PC-3 (cell line): ENCODE measurements at regions not wholly inside any gene's neighbourhood (a gene's known extent, or its start where the extent isn't known, plus 50 kb on each side); places are given as distances from the start of the nearest gene placed in this dataset.

Source experiments
- ATAC-seq: fragments of 200-7000 bp; cut with Tn5 transposase; 2 replicates; pipeline ENCODE4 v1.9.1; 2020; ENCODE audit warnings: mild to moderate bottlenecking, moderate library complexity
- BruUV-seq: library from RNA; stranded (reverse); fragments of 400-500 nt; replicated peaks from 2 replicates; lab custom pipeline; 2021; lab: Mats Ljungman, UMichigan
- CTCF ChIA-PET: fragments of 300-600 bp; sonication (Branson Sonifier 250); formaldehyde crosslinking; loops from one replicate; lab custom pipeline; 2022; ENCODE audit warnings: antibody characterized with exemption; lab: Charles Lee
- POLR2A ChIA-PET: fragments of 300-600 bp; sonication (Branson Sonifier 250); formaldehyde crosslinking; loops from one replicate; lab custom pipeline; 2022; ENCODE audit warnings: antibody characterized with exemption; ENCODE audit not compliant: unreplicated experiment; lab: Charles Lee
- DNase-seq: peaks from one replicate; pipeline ENCODE4 v3.0.0-alpha.2; 2015
- H2AFZ ChIP-seq: fragments of 300-600 bp; sonication (generic); 2 replicates; pipeline ENCODE4 v1.6.0; 2016; ENCODE audit warnings: antibody characterized with exemption, low read length
- H3F3A ChIP-seq: fragments of 300-600 bp; sonication (generic); one replicate; pipeline ENCODE4 v1.6.0; 2017; ENCODE audit warnings: antibody characterized with exemption, low read length, control low read depth, mild to moderate bottlenecking; ENCODE audit not compliant: unreplicated experiment
- H3K27ac ChIP-seq: fragments of 300-600 bp; sonication (generic); 2 replicates; pipeline ENCODE4 v1.5.1; 2016; ENCODE audit warnings: mild to moderate bottlenecking, low read length
- H3K27me3 ChIP-seq: fragments of 300-600 bp; sonication (generic); 2 replicates; pipeline ENCODE4 v1.6.1; 2016; ENCODE audit warnings: low read length, mixed read lengths
- H3K36me3 ChIP-seq: fragments of 300-600 bp; sonication (generic); 2 replicates; pipeline ENCODE4 v1.6.1; 2016; ENCODE audit warnings: low read depth, mixed run types, low read length, mixed read lengths
- H3K4me1 ChIP-seq: fragments of 300-600 bp; sonication (generic); 2 replicates; pipeline ENCODE4 v1.5.1; 2016; ENCODE audit warnings: low read length; ENCODE audit not compliant: insufficient read depth
- H3K4me2 ChIP-seq: fragments of 300-600 bp; sonication (generic); 2 replicates; pipeline ENCODE4 v1.6.0; 2016; ENCODE audit warnings: low read length
- H3K4me3 ChIP-seq: fragments of 300-600 bp; sonication (generic); 2 replicates; pipeline ENCODE4 v1.5.1; 2016; ENCODE audit warnings: mild to moderate bottlenecking, low read length, mixed read lengths
- H3K79me2 ChIP-seq: fragments of 300-600 bp; sonication (generic); 2 replicates; pipeline ENCODE4 v1.6.1; 2017; ENCODE audit warnings: low read length, mixed read lengths
- H3K9ac ChIP-seq: fragments of 300-600 bp; sonication (generic); 2 replicates; pipeline ENCODE4 v1.6.0; 2016; ENCODE audit warnings: mild to moderate bottlenecking, low read length
- H3K9me2 ChIP-seq: fragments of 300-600 bp; sonication (generic); replicated peaks from 2 replicates; pipeline ENCODE4 v1.6.1; 2016; ENCODE audit warnings: mixed run types, low read length, mixed read lengths
- H3K9me3 ChIP-seq: fragments of 300-600 bp; sonication (generic); 2 replicates; pipeline ENCODE4 v1.6.1; 2016; ENCODE audit warnings: low read length, mixed read lengths
- H4K20me1 ChIP-seq: fragments of 300-600 bp; sonication (generic); 2 replicates; pipeline ENCODE4 v1.6.1; 2016; ENCODE audit warnings: low read length, mixed read lengths
- EZH2 ChIP-seq: fragments of 300-600 bp; sonication (generic); IDR thresholded peaks from one replicate; pipeline ENCODE4 v1.6.1; 2017; ENCODE audit warnings: antibody characterized with exemption, mild to moderate bottlenecking, low read length; ENCODE audit not compliant: unreplicated experiment
- EZH2phosphoT487 ChIP-seq: fragments of 300-600 bp; sonication (generic); IDR thresholded peaks from 2 replicates; pipeline ENCODE4 v1.6.1; 2018; ENCODE audit warnings: mild to moderate bottlenecking, antibody characterized with exemption, low read length, borderline replicate concordance
- intact Hi-C: fragments of 100-400 bp; cut with micrococcal nuclease; formaldehyde crosslinking; loops from 2 replicates; pipeline ENCODE4 v1.9.0; 2023
- TF ChIP-seq, protein P1 (sequence below): fragments of 300-600 bp; sonication (generic); conservative IDR thresholded peaks from 2 replicates; pipeline ENCODE4 v1.5.1; 2017; ENCODE audit warnings: antibody characterized with exemption, low read depth, mild to moderate bottlenecking, low read length

GRCh38 chr22:27613099-27614005, 188.2 kb downstream of the MN1 start:
- Histone ChIP-seq H2AFZ (no peak overlapping the region), H3K79me2 (no peaks in the 10 kb centered on the region), H3K9me3 (no peaks in the 10 kb centered on the region), H3K27ac (no peak overlapping the region), H3K27me3 (no peaks in the 10 kb centered on the region), H4K20me1 (no peaks in the 10 kb centered on the region), H3K9ac (no peak overlapping the region), H3F3A (no peaks in the 10 kb centered on the region), H3K4me1 (no peaks in the 10 kb centered on the region), H3K36me3 (no peaks in the 10 kb centered on the region), H3K4me2 (no peak overlapping the region), H3K9me2 (no peaks in the 10 kb centered on the region), H3K4me3 (no peak overlapping the region)
- no TSS peak for BruUV-seq
- ChIA-PET CTCF (no interaction called here), POLR2A (no interaction called here)
- TF ChIP-seq EZH2 (no peak), EZH2phosphoT487 (no peak)
- TF ChIP-seq, protein P1, sequence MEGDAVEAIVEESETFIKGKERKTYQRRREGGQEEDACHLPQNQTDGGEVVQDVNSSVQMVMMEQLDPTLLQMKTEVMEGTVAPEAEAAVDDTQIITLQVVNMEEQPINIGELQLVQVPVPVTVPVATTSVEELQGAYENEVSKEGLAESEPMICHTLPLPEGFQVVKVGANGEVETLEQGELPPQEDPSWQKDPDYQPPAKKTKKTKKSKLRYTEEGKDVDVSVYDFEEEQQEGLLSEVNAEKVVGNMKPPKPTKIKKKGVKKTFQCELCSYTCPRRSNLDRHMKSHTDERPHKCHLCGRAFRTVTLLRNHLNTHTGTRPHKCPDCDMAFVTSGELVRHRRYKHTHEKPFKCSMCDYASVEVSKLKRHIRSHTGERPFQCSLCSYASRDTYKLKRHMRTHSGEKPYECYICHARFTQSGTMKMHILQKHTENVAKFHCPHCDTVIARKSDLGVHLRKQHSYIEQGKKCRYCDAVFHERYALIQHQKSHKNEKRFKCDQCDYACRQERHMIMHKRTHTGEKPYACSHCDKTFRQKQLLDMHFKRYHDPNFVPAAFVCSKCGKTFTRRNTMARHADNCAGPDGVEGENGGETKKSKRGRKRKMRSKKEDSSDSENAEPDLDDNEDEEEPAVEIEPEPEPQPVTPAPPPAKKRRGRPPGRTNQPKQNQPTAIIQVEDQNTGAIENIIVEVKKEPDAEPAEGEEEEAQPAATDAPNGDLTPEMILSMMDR = no peak
- ATAC-seq (no peak), DNase-seq (no peak)
- intact Hi-C loops = no loop called here

- Histone ChIP-seq H3K4me2 (no peak overlapping the region), H4K20me1 (no peaks in the 10 kb centered on the region), H3K79me2 (no peaks in the 10 kb centered on the region), H3K4me1 (no peaks in the 10 kb centered on the region), H3K4me3 (no peak overlapping the region), H3K9me2 (no peaks in the 10 kb centered on the region), H3K9ac (no peak overlapping the region), H3K27ac (no peak overlapping the region), H3K9me3 (no peaks in the 10 kb centered on the region), H3F3A (no peaks in the 10 kb centered on the region), H2AFZ (no peak overlapping the region), H3K36me3 (no peaks in the 10 kb centered on the region), H3K27me3 (no peaks in the 10 kb centered on the region)
- no peak for ATAC-seq
- no TSS peak for BruUV-seq
- CTCF ChIA-PET = no interaction called here
- intact Hi-C loops = no loop called here
- TF ChIP-seq EZH2 (no peak), EZH2phosphoT487 (no peak)
- TF ChIP-seq, protein P1 = no peak
- POLR2A ChIA-PET = no interaction called here
- DNase-seq = no peak
Observed at GRCh38 chr22:27614006-27614649, 187.4 kb downstream of the MN1 start.

DNA sequence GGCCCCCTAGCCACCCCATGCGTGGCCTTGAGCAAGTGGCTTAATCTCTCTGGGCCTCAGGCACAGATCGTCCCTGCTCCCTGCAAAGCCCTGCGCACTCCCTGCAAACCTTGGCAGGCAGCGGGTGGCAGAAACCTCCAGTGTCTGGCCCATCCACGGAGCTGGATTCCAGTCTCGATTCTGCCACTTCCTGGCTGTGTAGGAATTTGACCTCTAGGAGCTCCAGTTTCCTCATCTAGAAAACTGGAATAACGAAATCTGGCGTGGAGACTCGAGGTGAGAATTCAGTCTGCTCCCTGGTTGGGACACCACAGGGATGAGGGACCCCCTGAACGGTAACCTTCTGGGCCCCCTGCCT, 186.9 kb downstream of the MN1 start:
- no peak overlapping the region for H2AFZ ChIP-seq
- no peaks in the 10 kb centered on the region for H3K4me1 ChIP-seq
- ATAC-seq (no peak), DNase-seq (no peak)
- no TSS peak for BruUV-seq
- H3K27me3 ChIP-seq = no peaks in the 10 kb centered on the region
- H3K9ac ChIP-seq = no peak overlapping the region
- no peak overlapping the region for H3K27ac ChIP-seq
- no peaks in the 10 kb centered on the region for H3K9me2 ChIP-seq
- H3K4me3 ChIP-seq = no peak overlapping the region
- H4K20me1 ChIP-seq = no peaks in the 10 kb centered on the region
- intact Hi-C loops = no loop called here
- no peaks in the 10 kb centered on the region for H3K36me3 ChIP-seq
- POLR2A ChIA-PET = no interaction called here
- CTCF ChIA-PET = no interaction called here
- TF ChIP-seq, protein P1 = no peak
- H3K4me2 ChIP-seq = no peak overlapping the region
- H3K79me2 ChIP-seq = no peaks in the 10 kb centered on the region
- no peaks in the 10 kb centered on the region for H3K9me3 ChIP-seq
- no peaks in the 10 kb centered on the region for H3F3A ChIP-seq
